ENCODE measurements at regions not wholly inside any gene's neighbourhood (a gene's known extent, or its start where the extent isn't known, plus 50 kb on each side); places are given as distances from the start of the nearest gene placed in this dataset.

GRCh38 chr9:25773805-25774204, 95.6 kb upstream of the TUSC1 start:
- no peak overlapping the region for H3K27ac ChIP-seq (replicated peaks)
- no peaks in the 10 kb centered on the region for H3K27me3 ChIP-seq (ENCODE audit: insufficient read depth, poor library complexity, severe bottlenecking)
- no peak overlapping the region for H3K4me3 ChIP-seq (replicated peaks; ENCODE audit: insufficient read depth, low read length)
- TF ChIP-seq REST (IDR thresholded peaks at IDR 0.05; ENCODE audit: insufficient replicate concordance, low read depth) (no peak), POLR2AphosphoS5 (IDR thresholded peaks at IDR 0.05; ENCODE audit: low read depth) (no peak), GABPA (IDR thresholded peaks at IDR 0.05; ENCODE audit: low read depth) (no peak), SPI1 (IDR thresholded peaks at IDR 0.05; ENCODE audit: borderline replicate concordance, low read depth) (no peak)
- no peak for DNase-seq (ENCODE audit: low read depth in 1 of 2, low spot score in 1 of 2)

DNA sequence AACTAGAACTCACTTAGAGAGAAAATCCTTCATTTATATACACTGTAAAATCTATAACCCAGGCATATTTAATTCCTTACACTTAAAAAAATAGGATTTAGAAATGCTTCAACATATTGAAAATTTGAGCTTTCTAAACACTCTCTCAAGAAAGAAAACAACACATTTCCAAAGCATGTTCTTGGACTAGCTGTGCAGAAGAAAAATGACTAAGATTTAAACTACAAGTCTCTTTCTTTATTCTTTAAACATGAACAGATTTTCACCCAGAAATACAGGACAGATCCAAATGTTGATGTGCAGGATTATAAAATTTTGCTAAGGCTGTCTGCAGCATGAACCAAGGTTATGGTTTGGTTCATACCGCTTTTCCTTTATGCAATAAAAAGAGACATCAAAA, 77.7 kb upstream of the TUSC1 start:
- H3K4me3 ChIP-seq (replicated peaks; ENCODE audit: insufficient read depth, low read length), result no peak overlapping the region
- H3K27ac ChIP-seq (replicated peaks), result no peak overlapping the region
- no peak for DNase-seq (ENCODE audit: low read depth in 1 of 2, low spot score in 1 of 2)
- TF ChIP-seq POLR2AphosphoS5 (IDR thresholded peaks at IDR 0.05; ENCODE audit: low read depth) (no peak), SPI1 (IDR thresholded peaks at IDR 0.05; ENCODE audit: borderline replicate concordance, low read depth) (no peak)
- H3K27me3 ChIP-seq (ENCODE audit: insufficient read depth, poor library complexity, severe bottlenecking), result no peaks in the 10 kb centered on the region

DNA sequence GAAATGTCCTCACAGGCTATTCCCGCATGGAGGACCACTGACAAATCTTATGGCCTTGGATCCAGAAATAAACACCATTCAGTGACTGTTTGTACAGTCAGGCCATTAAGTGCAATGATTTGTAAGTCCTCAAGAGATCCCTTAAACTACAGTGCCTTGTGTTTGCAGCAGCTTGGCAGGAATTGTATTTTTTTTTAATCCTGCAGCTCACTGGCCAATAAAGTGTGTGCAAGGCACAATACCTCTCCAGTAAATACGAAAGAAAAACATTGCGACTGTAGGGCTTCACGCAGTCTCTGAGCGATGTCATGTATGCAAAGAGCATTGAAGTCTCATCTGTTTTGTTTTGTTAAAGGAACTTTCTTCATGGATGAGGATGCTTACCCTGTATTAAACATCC, 74.2 kb upstream of the TUSC1 start:
- Histone ChIP-seq H3K27ac (replicated peaks) (no peak overlapping the region), H3K4me3 (replicated peaks; ENCODE audit: insufficient read depth, low read length) (no peak overlapping the region), H3K27me3 (ENCODE audit: insufficient read depth, poor library complexity, severe bottlenecking) (no peaks in the 10 kb centered on the region)
- DNase-seq (ENCODE audit: low read depth in 1 of 2, low spot score in 1 of 2), result no peak
- TF ChIP-seq POLR2AphosphoS5 (IDR thresholded peaks at IDR 0.05; ENCODE audit: low read depth), result no peak
- no peak for TF ChIP-seq REST (IDR thresholded peaks at IDR 0.05; ENCODE audit: insufficient replicate concordance, low read depth)
- TF ChIP-seq GABPA (IDR thresholded peaks at IDR 0.05; ENCODE audit: low read depth), result no peak
- TF ChIP-seq CTCF (IDR thresholded peaks at IDR 0.05; ENCODE audit: insufficient read depth, low read length), result no peak
- no peak for TF ChIP-seq SPI1 (IDR thresholded peaks at IDR 0.05; ENCODE audit: borderline replicate concordance, low read depth)

DNA sequence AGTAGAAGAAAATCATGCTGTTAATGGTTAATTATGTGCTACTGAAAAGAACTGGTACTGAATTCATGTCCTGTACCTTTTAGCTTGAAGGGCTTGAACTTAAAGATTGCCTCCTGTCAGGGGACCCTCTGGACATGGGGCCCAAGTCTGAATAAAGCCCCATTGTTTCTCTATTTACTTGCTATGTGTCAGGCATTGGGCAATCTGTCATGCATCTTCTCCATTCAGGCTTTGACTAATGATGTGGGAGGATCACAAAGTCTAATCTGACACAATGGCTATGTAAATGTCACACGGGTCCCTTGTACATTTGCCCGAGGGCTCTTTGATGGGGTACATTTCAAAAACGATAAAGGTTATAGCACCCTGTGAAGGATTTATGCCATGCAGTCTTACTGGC, 64.0 kb upstream of the TUSC1 start:
- H3K27ac ChIP-seq (replicated peaks), result no peak overlapping the region
- no peaks in the 10 kb centered on the region for H3K27me3 ChIP-seq (ENCODE audit: insufficient read depth, poor library complexity, severe bottlenecking)
- no peak overlapping the region for H3K4me3 ChIP-seq (replicated peaks; ENCODE audit: insufficient read depth, low read length)
- TF ChIP-seq REST (IDR thresholded peaks at IDR 0.05; ENCODE audit: insufficient replicate concordance, low read depth) (no peak), SPI1 (IDR thresholded peaks at IDR 0.05; ENCODE audit: borderline replicate concordance, low read depth) (no peak), CTCF (IDR thresholded peaks at IDR 0.05; ENCODE audit: insufficient read depth, low read length) (no peak), GABPA (IDR thresholded peaks at IDR 0.05; ENCODE audit: low read depth) (no peak), POLR2AphosphoS5 (IDR thresholded peaks at IDR 0.05; ENCODE audit: low read depth) (no peak)
- DNase-seq (ENCODE audit: low read depth in 1 of 2, low spot score in 1 of 2), result no peak
